ENCODE measurements at regions not wholly inside any gene's neighbourhood (a gene's known extent, or its start where the extent isn't known, plus 50 kb on each side); places are given as distances from the start of the nearest gene placed in this dataset.

DNA sequence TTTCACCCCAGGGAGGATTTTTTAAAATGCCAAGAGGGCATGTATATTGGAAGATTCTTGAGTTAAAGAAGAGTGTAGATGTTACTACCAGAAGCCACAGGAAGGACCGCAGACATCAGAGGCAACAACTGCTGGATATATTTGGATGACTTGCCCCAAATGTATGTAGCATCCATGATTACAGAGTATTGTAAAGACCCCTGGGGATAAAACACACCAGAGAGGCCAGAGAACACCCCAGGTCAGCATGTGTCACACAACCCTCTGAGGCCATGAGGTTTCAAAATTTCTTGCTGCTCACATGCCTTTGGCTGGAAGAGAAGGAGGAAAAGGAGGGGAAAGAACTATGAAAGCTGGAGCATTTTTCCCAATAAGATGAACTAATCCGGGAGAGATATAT lies 108.0 kb upstream of the LSM8 start:
- no peak for DNase-seq (ENCODE audit: low read depth in 4 of 4, low spot score in 3 of 4)

DNA sequence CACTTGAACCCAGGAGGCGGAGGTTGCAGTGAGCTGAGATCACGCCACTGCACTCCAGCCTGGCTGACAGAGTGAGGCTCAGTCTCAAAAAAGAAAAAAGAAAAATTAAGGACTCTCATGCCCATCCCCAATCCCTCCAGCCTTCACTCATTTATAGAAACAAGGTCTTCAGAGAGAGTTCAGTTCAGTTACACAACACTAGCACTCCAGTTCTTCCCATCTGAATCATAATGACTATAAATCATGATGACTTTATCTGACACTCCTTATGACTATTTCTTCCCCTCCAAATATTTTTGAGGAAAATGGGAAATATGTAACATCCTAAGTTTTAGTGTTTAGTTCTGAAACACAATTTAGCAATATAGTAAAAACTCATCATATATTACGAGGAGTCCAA lies 107.4 kb upstream of the LSM8 start:
- no peak for DNase-seq (ENCODE audit: low read depth in 4 of 4, low spot score in 3 of 4)

DNA sequence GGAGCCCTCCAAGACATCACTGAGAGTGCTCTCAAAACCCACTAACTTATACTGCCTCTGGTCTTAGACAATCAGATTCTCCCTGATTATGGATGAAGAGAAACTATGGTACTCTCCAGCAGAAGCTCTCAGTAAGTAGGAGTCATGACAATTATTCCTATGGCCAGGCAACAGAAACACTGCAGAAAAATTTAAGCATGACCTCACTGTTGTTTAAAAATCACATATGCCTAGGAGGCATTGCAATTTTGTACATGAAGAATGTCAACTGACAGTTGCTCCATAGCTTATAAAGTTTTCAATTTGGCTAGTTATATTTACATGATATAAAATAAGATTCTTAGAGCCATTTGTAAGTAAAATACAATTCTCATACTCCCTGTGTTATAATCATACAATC lies 105.9 kb upstream of the LSM8 start:
- no peak for DNase-seq (ENCODE audit: low read depth in 4 of 4, low spot score in 3 of 4)

DNA sequence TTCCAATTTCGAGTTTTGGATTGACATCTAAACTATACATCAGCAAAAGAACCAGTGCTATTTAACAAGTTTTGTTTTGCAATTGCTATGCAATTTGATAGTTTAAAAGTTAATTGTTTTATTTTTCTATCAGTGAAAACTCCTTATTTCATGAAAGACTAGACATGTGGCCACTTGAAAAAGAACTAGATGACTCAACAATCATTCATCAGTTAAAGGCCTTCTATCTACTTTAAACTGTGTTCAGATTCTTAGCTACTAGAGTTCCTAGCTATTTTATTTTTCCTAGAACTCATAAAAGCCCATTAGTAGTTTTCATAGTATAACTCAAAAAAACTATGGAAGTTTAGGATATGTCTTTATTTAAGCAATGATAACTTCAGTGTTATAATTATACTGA lies 104.6 kb upstream of the LSM8 start:
- no peak for DNase-seq (ENCODE audit: low read depth in 4 of 4, low spot score in 3 of 4)

DNA sequence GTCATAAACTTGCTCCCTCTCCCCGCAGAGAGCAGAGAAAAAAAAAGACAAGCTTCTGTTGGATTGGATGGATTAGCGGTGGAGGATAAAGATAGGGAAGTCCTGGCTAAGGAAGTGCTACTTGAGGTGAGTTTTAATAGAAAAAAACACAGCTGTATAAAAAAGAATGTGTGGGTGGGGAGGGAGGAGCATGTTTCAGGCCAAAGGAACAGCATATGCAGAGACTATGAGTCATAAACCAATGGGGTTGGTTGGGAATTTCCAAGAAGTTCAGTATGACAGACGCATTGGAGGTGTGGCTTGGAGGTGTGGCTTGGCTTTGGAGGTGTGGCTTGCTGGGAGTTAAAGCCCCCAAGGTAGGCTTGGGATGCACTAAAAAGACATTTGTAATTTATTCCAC lies 103.0 kb upstream of the LSM8 start:
- DNase-seq (ENCODE audit: low read depth in 4 of 4, low spot score in 3 of 4), result no peak

DNA sequence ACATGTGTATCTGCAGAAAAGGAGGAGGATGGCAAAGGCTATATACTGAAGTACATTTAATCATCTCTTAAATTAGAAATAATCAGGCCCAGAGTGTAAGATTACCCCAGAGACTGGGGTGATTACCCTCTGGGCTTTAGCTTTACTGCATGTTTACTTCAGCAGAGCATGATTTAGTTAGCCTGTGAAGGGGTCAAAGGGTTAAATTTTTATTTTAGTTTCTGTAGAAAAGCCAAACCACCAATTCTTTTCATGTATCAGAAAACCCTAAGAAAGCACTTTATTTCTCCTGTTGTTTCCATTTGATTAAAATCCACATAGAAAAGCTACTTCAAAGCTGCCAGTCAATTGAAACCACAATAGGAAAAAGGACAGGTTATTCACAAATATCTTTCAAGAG lies 101.5 kb upstream of the LSM8 start:
- peak in 1 of 4 donors; percentile 2 for DNase-seq (ENCODE audit: low read depth in 4 of 4, low spot score in 3 of 4)

DNA sequence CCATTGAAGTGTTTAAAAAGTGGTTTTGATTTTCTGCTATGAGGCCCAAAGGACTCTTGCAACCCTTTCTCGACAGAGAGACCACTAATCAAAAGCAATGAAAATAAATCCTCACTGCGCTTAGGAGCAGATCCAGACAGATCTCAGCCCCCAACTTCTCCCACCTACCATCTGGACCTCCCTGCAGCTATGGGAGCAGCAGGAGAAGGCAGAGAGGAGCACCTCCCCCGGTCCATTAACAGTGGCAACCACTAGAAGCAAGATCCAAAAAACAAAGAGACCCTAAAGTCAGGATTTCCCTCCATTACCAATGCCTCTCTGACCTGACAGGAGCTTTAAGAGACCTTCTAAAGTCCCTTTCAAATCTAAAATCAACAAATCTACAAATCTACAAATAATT lies 99.0 kb upstream of the LSM8 start:
- no peak for DNase-seq (ENCODE audit: low read depth in 4 of 4, low spot score in 3 of 4)

DNA sequence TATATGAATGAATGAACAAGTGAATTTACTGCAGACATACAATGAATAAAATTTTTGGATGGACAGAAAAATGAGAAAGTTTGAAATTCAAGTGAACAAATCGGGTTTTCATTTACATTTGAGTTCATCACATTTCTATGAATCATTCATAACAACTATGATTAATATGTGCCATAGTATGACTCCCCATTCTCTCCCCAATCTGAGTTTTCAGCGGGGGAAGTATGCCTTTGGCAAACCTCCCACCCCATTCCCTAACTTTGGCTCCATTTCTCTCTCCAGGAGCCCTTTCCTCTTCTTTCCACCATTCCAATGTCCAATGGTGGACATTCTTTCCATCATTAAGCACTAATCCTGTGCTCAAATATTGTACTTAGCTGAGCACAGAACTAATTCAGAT lies 96.8 kb upstream of the LSM8 start:
- no peak for DNase-seq (ENCODE audit: low read depth in 4 of 4, low spot score in 3 of 4)

DNA sequence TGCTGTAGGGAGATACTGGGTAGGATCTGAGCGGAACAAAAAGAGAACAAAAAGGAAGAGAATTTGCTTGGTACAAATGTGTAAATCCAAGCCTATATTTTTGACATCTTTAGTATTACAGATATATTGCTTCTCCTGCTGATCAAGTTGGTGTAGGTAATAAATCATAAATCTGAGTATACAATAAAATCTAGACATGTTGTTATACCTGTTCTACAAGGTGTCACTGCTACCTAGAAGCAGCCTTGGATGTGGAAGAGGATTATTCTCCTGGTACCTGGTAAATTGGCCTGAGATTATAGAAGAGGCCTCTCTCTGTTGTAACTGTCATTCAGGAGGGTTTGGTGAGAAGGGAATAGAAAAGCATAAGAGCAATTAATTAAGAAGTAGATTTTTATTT lies 89.9 kb upstream of the LSM8 start:
- DNase-seq (ENCODE audit: low read depth in 4 of 4, low spot score in 3 of 4), result no peak

DNA sequence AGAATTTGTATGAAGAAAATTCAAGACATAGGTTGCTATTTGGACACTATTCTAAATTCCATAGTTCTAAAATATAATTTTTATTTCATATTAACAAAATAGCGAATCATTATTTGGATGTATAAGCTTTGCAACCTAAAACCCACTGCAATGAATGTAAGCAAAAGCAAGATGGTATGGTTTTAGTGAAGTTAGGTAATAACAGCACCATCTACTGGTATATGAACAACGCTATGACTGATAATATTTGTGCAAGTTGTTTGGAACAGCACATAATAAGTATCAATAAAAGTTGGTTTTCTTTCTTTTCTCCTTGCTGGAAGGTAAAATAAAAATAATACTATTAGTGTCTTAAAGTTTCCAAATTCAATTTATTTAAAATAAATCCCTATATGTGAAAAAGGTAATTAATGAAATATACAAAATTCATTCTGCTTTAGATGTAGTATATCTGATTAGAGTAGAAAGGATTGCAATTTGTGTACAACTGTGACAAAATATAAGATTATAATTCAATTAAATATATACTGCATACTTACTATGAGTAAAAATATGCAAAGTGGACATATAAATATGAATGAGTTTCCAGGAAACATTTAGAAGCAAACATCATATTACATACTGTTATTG lies 79.0 kb upstream of the LSM8 start:
- DNase-seq (ENCODE audit: low read depth in 4 of 4, low spot score in 3 of 4), result peak in 1 of 4 donors; percentile 1

DNA sequence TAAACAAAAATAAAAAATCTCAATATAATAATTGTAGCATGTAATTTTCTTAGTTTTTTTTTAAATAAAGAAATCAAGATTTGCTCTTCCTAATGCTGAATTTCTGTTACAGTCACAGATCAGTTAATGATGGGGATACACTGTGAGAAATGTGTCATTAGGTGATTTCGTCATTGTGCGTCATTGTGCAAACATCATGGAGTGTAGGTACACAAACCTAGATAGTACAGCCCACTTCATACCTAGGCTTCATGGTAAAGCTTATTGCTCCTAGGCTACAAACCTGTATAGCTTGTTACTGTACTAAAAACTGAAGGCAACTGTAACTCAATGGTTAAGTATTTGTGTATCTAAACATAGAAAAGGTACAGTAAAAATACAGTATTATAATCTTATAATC lies 74.4 kb upstream of the LSM8 start:
- no peak for DNase-seq (ENCODE audit: low read depth in 4 of 4, low spot score in 3 of 4)

DNA sequence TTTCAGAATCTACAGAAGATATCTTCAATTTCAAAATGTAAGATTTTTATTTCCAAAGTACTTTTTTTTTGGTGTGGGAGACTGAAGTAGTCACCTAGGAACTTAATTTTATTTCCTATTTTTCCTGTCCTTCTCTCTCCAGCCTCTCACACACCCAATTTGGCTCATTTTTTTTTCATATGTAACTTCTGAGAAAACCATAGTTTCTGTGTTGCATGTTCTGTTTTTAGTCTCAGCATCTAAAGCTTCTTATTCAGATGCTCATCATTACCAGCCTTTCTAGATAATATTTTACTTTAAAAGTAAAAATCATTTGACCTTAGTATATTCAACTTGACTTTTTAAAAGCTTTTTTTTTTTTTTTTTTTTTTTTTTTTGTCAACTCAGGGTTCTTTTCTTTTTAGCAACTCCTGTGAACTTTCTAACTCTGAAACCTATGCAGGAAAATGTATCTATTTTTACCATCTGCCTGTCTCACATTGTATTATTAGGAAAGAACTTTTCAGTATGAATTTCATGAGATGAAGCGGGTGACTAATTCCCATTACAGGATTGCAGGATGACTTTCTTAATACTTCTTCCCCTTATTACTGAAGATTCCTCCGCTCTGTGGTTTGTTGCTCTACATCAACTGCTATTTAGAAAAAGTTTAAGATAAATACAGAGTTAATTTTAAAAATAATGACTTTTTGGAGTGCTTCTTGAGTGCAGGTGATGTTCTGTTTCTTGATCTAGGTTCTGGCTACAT lies 73.6 kb upstream of the LSM8 start:
- DNase-seq (ENCODE audit: low read depth in 4 of 4, low spot score in 3 of 4), result no peak

DNA sequence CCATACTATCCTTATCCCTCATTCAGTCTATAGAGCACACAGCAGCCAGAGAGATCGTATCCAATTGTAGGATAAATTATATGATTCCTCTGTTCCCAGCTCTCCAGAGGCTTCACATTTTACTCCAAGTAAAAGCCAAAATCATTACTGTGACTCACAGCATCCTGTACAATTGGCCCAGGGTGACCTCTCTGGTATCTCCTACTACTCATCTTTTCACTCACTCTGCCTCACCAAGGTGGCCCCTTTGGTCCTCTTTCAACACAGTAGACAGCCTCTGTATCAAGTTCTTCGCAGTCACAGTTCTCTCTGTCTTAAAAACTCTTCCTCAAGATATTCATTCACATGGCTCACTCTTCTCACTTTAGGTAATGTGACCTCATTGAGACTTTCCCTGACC lies 72.6 kb upstream of the LSM8 start:
- DNase-seq (ENCODE audit: low read depth in 4 of 4, low spot score in 3 of 4), result no peak

DNA sequence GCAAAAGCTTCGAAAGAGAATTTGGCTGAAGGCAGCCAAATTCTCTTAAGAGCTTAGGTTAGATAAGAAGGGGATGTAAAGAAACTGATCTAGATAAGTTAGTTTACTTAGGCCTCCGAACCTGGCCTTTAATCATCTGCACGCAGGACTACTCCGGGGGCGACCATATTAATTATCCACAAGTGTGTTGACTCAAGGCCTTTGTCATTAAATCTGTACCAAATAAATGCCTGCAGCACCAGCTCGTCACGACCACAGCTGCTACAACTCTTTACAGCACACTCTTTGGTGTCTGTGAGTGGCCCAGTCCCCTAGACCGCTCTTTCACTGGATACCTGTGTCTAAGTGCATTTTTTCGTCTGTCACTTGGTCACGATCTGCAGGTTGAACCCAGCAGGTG lies 69.8 kb upstream of the LSM8 start:
- no peak for DNase-seq (ENCODE audit: low read depth in 4 of 4, low spot score in 3 of 4)

DNA sequence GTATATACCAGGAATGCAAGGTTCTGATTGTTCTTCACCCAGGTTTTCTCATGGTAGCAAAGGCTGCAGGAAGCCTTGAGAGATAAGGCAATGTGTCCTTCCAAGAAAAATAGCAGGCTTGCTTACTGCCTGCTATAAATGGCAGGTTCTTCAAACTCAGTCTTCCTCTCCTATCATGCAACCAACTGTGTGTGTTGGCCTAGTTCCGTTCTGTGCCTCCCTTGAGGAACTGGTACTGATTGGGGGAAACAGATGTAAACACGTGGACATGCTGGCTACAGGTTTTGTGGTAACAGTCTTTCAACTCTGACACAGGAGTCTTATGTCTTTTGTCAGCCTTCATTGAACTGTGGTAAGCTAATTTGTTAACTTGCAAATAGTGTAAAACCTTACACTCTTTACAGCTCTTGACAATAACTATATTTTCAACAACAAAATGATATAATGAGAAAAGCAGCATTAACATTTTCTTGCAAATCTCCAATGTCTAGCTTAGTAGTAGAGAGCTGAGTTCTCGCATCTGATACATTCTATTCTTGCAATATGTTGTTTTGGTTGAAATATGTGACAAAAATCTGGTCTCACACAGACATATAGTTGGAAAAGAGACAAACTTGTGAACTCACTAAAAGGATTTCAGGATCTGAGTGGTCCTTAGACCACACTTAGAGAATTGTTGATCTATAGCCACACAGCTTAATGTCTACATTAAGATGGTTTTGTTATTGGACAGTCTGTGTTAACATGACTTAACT lies 54.7 kb upstream of the LSM8 start:
- DNase-seq (ENCODE audit: low read depth in 4 of 4, low spot score in 3 of 4), result no peak

DNA sequence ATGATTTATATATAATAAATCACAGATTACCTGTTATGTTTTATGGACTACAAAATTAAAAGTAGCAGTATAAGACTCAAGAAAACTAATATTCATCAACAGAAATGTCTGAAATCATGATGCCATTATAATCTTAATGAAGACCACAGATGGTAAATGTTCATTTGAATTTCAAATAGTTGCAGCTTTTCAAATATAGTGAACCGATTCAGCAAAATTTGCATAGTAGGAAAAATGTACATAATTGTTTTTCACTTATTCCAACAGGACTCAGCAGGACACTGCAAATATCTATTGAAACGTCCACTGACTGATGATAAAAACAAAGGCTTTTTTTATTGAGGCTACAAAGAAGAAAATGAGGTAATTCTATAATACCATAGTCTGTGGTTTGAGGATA lies 51.2 kb upstream of the LSM8 start:
- DNase-seq (ENCODE audit: low read depth in 4 of 4, low spot score in 3 of 4), result no peak
